ENCODE measurements at regions not wholly inside any gene's neighbourhood (a gene's known extent, or its start where the extent isn't known, plus 50 kb on each side); places are given as distances from the start of the nearest gene placed in this dataset.

- Histone ChIP-seq H3K9ac (no peak overlapping the region), H3F3A (replicated peaks; ENCODE audit: insufficient read depth) (no peaks in the 10 kb centered on the region), H3K4me1 (ENCODE audit: control insufficient read depth in 1 of 2, insufficient read depth in 2 of 2, low read depth in 1 of 2, low read length in 1 of 2) (no peaks in the 10 kb centered on the region), H2AFZ (ENCODE audit: low read depth) (no peak overlapping the region), H3K4me3 (ENCODE audit: low read depth in 2 of 2, low read length in 1 of 2) (no peak overlapping the region), H3K9me2 (no peaks in the 10 kb centered on the region), H4K20me1 (ENCODE audit: insufficient read depth) (no peaks in the 10 kb centered on the region), H3K36me3 (replicated peaks in 1 of 2; ENCODE audit: control insufficient read depth in 1 of 2, insufficient read depth in 2 of 2, low read length in 1 of 2) (no peaks in the 10 kb centered on the region), H3K27ac (ENCODE audit: low read depth in 2 of 2, low read length in 1 of 2) (no peak overlapping the region), H3K9me3 (no peaks in the 10 kb centered on the region), H3K4me2 (no peak overlapping the region), H3K79me2 (ENCODE audit: insufficient read depth) (no peaks in the 10 kb centered on the region), H3K27me3 (ENCODE audit: insufficient read depth) (no peaks in the 10 kb centered on the region; the same call in 1 of the 2 replicates)
- CTCF ChIA-PET = interaction anchor here (0.5 to 0.8 kb wide), 2 partner anchors 12 to 15 kb away, joined by 3 read pairs; no protein-coding TSS in a partner anchor
- no peak for DNase-seq
- TF ChIP-seq, protein P1, sequence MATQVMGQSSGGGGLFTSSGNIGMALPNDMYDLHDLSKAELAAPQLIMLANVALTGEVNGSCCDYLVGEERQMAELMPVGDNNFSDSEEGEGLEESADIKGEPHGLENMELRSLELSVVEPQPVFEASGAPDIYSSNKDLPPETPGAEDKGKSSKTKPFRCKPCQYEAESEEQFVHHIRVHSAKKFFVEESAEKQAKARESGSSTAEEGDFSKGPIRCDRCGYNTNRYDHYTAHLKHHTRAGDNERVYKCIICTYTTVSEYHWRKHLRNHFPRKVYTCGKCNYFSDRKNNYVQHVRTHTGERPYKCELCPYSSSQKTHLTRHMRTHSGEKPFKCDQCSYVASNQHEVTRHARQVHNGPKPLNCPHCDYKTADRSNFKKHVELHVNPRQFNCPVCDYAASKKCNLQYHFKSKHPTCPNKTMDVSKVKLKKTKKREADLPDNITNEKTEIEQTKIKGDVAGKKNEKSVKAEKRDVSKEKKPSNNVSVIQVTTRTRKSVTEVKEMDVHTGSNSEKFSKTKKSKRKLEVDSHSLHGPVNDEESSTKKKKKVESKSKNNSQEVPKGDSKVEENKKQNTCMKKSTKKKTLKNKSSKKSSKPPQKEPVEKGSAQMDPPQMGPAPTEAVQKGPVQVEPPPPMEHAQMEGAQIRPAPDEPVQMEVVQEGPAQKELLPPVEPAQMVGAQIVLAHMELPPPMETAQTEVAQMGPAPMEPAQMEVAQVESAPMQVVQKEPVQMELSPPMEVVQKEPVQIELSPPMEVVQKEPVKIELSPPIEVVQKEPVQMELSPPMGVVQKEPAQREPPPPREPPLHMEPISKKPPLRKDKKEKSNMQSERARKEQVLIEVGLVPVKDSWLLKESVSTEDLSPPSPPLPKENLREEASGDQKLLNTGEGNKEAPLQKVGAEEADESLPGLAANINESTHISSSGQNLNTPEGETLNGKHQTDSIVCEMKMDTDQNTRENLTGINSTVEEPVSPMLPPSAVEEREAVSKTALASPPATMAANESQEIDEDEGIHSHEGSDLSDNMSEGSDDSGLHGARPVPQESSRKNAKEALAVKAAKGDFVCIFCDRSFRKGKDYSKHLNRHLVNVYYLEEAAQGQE (IDR thresholded peaks at IDR 0.05; ENCODE audit: low read depth, low read length) = no peak
- TF ChIP-seq, protein P2, sequence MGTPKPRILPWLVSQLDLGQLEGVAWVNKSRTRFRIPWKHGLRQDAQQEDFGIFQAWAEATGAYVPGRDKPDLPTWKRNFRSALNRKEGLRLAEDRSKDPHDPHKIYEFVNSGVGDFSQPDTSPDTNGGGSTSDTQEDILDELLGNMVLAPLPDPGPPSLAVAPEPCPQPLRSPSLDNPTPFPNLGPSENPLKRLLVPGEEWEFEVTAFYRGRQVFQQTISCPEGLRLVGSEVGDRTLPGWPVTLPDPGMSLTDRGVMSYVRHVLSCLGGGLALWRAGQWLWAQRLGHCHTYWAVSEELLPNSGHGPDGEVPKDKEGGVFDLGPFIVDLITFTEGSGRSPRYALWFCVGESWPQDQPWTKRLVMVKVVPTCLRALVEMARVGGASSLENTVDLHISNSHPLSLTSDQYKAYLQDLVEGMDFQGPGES (IDR thresholded peaks at IDR 0.05; ENCODE audit: low read depth, low read length) = no peak
- no peak for TF ChIP-seq NRF1 (IDR thresholded peaks at IDR 0.05; ENCODE audit: low read depth, low read length)
- no peak for TF ChIP-seq GATA2 (CRISPR knock-in tag; IDR thresholded peaks at IDR 0.05)
- TF ChIP-seq TCF12 (IDR thresholded peaks at IDR 0.05) = no peak
- no peak for TF ChIP-seq RAD21 (IDR thresholded peaks at IDR 0.05; ENCODE audit: low read length)
- TF ChIP-seq MAX (IDR thresholded peaks at IDR 0.05; ENCODE audit: low read depth) = no peak
- no peak for TF ChIP-seq EP300 (IDR thresholded peaks at IDR 0.05; ENCODE audit: borderline replicate concordance in 1 of 2, low read depth in 1 of 2, low read length in 1 of 2)
- no peak for TF ChIP-seq MXI1 (IDR thresholded peaks at IDR 0.05; ENCODE audit: low read depth, low read length)
- TF ChIP-seq YY1 (IDR thresholded peaks at IDR 0.05; ENCODE audit: low read depth) = no peak
- no peak for TF ChIP-seq FOSL2 (IDR thresholded peaks at IDR 0.05; ENCODE audit: borderline replicate concordance, low read depth)
- no peak for TF ChIP-seq ELF1 (IDR thresholded peaks at IDR 0.05)
- TF ChIP-seq CHD2 (IDR thresholded peaks at IDR 0.05; ENCODE audit: low read length, partially characterized antibody) = no peak
- TF ChIP-seq, protein P3, sequence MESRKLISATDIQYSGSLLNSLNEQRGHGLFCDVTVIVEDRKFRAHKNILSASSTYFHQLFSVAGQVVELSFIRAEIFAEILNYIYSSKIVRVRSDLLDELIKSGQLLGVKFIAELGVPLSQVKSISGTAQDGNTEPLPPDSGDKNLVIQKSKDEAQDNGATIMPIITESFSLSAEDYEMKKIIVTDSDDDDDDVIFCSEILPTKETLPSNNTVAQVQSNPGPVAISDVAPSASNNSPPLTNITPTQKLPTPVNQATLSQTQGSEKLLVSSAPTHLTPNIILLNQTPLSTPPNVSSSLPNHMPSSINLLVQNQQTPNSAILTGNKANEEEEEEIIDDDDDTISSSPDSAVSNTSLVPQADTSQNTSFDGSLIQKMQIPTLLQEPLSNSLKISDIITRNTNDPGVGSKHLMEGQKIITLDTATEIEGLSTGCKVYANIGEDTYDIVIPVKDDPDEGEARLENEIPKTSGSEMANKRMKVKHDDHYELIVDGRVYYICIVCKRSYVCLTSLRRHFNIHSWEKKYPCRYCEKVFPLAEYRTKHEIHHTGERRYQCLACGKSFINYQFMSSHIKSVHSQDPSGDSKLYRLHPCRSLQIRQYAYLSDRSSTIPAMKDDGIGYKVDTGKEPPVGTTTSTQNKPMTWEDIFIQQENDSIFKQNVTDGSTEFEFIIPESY (IDR thresholded peaks at IDR 0.05; ENCODE audit: borderline replicate concordance, low read depth) = no peak
- TF ChIP-seq, protein P4, sequence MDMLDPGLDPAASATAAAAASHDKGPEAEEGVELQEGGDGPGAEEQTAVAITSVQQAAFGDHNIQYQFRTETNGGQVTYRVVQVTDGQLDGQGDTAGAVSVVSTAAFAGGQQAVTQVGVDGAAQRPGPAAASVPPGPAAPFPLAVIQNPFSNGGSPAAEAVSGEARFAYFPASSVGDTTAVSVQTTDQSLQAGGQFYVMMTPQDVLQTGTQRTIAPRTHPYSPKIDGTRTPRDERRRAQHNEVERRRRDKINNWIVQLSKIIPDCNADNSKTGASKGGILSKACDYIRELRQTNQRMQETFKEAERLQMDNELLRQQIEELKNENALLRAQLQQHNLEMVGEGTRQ (IDR thresholded peaks at IDR 0.05; ENCODE audit: borderline replicate concordance, low read depth, low read length) = no peak
- TF ChIP-seq RFX5 (IDR thresholded peaks at IDR 0.05; ENCODE audit: low read length) = no peak
- TF ChIP-seq FOXM1 (IDR thresholded peaks at IDR 0.05; ENCODE audit: low read depth) = no peak
- no peak for TF ChIP-seq NFIC (IDR thresholded peaks at IDR 0.05; ENCODE audit: borderline replicate concordance)
- TF ChIP-seq RXRA (IDR thresholded peaks at IDR 0.05; ENCODE audit: borderline replicate concordance, low read depth) = no peak
- POLR2A ChIA-PET = no interaction called here
- 52% methylated on average over 11 of the region's 11 CpGs for WGBS (ENCODE audit: low lambda C conversion rate)
Measured at GRCh38 chr15:101560722-101561583, 71.4 kb upstream of the PCSK6 start.

Measured in SK-N-SH (cell line).